HL-60 (cell line): ENCODE measurements at regions not wholly inside any gene's neighbourhood (a gene's known extent, or its start where the extent isn't known, plus 50 kb on each side); places are given as distances from the start of the nearest gene placed in this dataset.

Source experiments
- DNase-seq, 2 experiments: peaks; one replicate each; pipeline ENCODE4 v3.0.0-alpha.2; 2010 to 2020; ENCODE audit warnings: low read depth in 1 of 2, low spot score in 1 of 2
- H3K27ac ChIP-seq: fragments of 250-450 bp; sonication (Bioruptor Pico); replicated peaks from 2 replicates; pipeline ENCODE4 v1.5.1; 2020; ENCODE audit warnings: mild to moderate bottlenecking, moderate library complexity
- H3K27me3 ChIP-seq: fragments of 250-450 bp; sonication (Bioruptor Pico); 2 replicates; pipeline ENCODE4 v1.5.1; 2021; ENCODE audit warnings: mild to moderate bottlenecking, moderate library complexity; ENCODE audit not compliant: insufficient read depth, poor library complexity, severe bottlenecking
- H3K4me3 ChIP-seq: replicated peaks from 2 replicates; pipeline ENCODE4 v1.5.1; 2011; ENCODE audit warnings: mild to moderate bottlenecking, control low read depth, low read length; ENCODE audit not compliant: insufficient read depth
- CTCF ChIP-seq: IDR thresholded peaks from one replicate; pipeline ENCODE4 v1.5.1; 2011; ENCODE audit warnings: low read length, control low read depth, inconsistent platforms; ENCODE audit not compliant: insufficient read depth
- GABPA ChIP-seq: IDR thresholded peaks from 2 replicates; pipeline ENCODE4 v1.6.1; 2012; ENCODE audit warnings: low read depth
- POLR2AphosphoS5 ChIP-seq: IDR thresholded peaks from 2 replicates; pipeline ENCODE4 v1.6.1; 2012; ENCODE audit warnings: low read depth
- REST ChIP-seq: IDR thresholded peaks from 2 replicates; pipeline ENCODE4 v1.6.1; 2012; ENCODE audit warnings: low read depth; ENCODE audit not compliant: insufficient replicate concordance
- SPI1 ChIP-seq: IDR thresholded peaks from 2 replicates; pipeline ENCODE4 v1.6.1; 2012; ENCODE audit warnings: low read depth, mild to moderate bottlenecking, borderline replicate concordance

GRCh38 chr5:106525438-106525837, 1145.3 kb downstream of the EFNA5 start:
- Histone ChIP-seq H3K4me3 (no peak overlapping the region), H3K27ac (no peak overlapping the region), H3K27me3 (no peaks in the 10 kb centered on the region)
- no peak for TF ChIP-seq CTCF
- no peak for TF ChIP-seq POLR2AphosphoS5
- TF ChIP-seq SPI1: no peak
- TF ChIP-seq GABPA: no peak
- no peak for TF ChIP-seq REST
- no peak for DNase-seq

GRCh38 chr5:106523852-106524251, 1146.9 kb downstream of the EFNA5 start:
- Histone ChIP-seq H3K27me3 (no peaks in the 10 kb centered on the region), H3K4me3 (no peak overlapping the region), H3K27ac (no peak overlapping the region)
- TF ChIP-seq POLR2AphosphoS5: no peak
- no peak for TF ChIP-seq SPI1
- no peak for TF ChIP-seq CTCF
- no peak for TF ChIP-seq GABPA
- TF ChIP-seq REST: no peak
- DNase-seq: no peak

- no peak overlapping the region for H3K4me3 ChIP-seq
- H3K27ac ChIP-seq: no peak overlapping the region
- TF ChIP-seq POLR2AphosphoS5 (no peak), CTCF (no peak), SPI1 (no peak), REST (no peak), GABPA (no peak)
- no peak for DNase-seq
- H3K27me3 ChIP-seq: no peaks in the 10 kb centered on the region
Measured at GRCh38 chr5:106522296-106522695, 1148.4 kb downstream of the EFNA5 start.
